Erythroblast (primary cell): ENCODE measurements at regions not wholly inside any gene's neighbourhood (a gene's known extent, or its start where the extent isn't known, plus 50 kb on each side); places are given as distances from the start of the nearest gene placed in this dataset.

Source experiments
- DNase-seq, 2 experiments: peaks; one replicate each; lab custom pipeline; 2025; lab: John Stamatoyannopoulos, UW
- GATA1 ChIP-seq: IDR thresholded peaks from 2 replicates; pipeline ENCODE4 v1.6.1; 2011; ENCODE audit warnings: low read depth, mild to moderate bottlenecking, control low read depth, low read length, moderate library complexity
- POLR2A ChIP-seq: IDR thresholded peaks from 2 replicates; pipeline ENCODE4 v1.6.1; 2011; ENCODE audit warnings: mild to moderate bottlenecking, low read length

DNA sequence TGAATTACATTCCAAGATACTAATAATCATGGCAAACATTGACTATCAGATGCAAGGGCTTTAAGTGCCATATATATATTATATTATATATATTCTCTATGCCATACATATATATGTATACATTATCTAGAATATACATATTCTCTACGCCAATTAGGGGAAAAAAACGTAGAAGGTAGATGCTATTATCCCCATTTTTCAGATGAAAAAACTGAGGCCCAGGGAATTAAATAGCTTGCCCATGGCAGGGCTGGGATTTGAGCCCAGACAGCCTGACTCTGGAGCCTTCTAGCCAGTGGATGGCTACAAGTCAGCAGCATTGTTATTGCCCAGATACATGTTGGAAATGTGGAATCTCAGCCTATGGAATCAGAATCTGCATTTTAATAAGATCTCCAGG, 116.0 kb upstream of the BTG1 start:
- TF ChIP-seq GATA1: no peak
- no peak for TF ChIP-seq POLR2A
- no peak for DNase-seq

DNA sequence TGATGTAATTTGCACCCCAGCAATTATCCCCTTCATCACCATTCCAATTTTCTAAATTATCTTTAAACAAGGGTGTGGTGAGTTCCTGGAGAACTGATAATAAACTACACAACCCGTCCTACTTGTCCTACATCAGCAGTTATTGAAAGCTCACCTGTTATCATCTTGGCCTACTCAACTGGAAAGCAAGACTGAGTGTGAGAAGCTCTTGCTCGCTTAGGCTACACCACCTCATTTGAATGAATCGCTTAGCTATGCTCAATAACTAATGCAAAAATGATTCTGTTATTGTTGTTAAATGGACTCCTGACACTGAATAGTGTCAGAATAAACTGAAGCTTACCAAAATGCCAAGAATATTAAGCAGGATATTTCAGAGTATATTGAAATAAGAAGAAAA, 115.4 kb upstream of the BTG1 start:
- TF ChIP-seq GATA1 (no peak), POLR2A (no peak)
- no peak for DNase-seq

DNA sequence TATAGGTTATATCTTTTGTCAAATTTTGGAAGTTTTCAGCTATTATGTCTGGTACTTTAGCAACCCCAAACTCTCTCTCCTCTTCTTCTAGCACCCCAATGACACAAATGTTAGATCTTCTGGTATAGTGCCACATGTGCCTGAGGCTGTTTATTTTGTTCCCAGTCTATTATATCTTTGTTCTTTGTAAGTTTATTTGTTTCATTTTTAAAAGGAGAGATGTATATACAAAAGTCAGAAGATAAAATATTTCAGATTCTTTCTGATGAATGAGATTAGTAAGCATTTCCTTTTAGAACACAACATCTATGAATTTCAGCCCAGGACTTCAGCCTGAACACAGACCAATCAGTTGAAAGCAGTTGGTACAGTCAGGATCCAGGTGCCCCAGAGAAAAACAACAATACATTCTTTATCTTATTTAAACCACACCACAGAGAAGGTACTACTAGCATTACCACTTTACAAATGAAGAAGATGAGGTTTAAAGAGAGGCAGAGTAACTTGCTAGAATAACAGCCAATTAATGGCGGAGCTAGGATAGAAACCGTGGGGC, 114.1 kb upstream of the BTG1 start:
- TF ChIP-seq GATA1: no peak
- TF ChIP-seq POLR2A: no peak
- DNase-seq: no peak

DNA sequence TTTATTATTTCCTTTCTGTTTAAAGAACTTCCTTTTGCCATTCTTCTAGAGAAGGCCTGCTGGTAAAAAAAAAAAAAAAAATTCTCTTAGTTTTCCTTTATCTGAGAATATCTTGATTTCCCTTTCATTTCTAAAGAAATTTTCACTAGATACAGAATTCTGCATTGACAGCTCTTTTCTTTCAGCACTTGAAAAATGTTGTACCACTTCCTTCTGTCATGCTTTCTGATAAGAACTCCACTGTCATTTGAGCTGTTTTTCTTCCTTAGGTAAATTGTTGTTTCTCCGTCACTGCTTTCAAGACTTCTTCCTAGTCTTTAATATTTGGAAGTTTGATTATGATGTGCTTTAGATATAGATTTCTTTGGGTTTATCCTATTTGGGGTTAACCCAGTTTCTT, 113.6 kb upstream of the BTG1 start:
- DNase-seq: no peak
- TF ChIP-seq POLR2A (no peak), GATA1 (no peak)

DNA sequence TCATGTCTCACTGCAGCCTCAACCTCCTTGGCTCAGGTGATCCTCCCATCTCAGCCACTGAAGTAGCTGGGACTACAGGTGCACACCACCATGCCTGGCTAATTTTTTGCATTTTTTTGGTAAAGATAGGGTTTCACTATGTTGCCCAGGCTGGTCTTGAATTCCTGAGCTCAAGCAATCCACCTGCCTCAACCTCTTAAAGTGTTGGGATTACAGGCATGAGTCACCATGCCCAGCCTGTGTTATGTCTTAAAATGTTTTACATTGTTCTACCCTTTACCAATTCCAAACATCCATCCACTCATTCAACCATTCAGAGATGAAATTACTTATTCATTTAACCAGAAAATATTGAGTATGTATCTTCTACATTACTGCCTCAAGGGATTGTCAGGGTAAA, 111.6 kb upstream of the BTG1 start:
- no peak for DNase-seq
- TF ChIP-seq POLR2A (no peak), GATA1 (no peak)

DNA sequence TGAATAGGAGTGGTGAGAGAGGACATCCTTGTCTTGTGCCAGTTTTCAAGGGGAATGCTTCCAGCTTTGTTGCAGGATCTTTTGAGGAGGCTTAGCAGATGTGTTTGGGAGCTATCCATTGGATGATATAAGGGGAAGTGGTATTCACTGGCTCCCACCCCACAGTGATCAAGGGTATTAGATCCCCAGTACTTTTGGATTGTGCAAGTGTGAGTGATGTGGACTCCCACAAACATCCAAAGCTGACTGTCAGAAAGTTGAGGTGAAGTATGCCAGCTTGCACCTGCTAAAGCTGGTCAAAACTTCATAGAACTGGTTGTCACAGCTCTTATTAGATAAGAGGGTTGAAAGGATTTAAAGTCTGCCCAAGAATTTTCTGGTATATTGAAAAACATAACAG, 110.1 kb upstream of the BTG1 start:
- no peak for TF ChIP-seq POLR2A
- no peak for TF ChIP-seq GATA1
- DNase-seq: no peak

DNA sequence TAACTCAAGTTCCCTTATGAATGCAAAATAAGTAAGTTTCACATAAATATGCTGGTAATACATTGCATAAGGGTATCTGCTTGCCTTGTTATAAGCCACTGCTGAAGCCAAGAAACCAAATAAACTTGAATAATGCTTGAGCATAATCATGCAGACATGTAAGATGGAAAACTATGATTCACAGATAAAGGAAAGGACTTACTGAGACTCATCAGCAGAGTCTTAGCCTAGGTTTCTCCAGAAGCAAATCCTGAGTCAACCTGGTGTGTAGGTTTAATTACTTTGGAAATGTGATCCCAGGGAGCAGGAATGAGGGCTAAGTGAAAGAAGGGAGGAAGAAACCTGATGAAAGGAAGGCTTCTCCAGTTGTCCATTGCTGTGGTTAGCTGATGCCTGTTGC, 107.7 kb upstream of the BTG1 start:
- no peak for DNase-seq
- TF ChIP-seq POLR2A (no peak), GATA1 (no peak)

DNA sequence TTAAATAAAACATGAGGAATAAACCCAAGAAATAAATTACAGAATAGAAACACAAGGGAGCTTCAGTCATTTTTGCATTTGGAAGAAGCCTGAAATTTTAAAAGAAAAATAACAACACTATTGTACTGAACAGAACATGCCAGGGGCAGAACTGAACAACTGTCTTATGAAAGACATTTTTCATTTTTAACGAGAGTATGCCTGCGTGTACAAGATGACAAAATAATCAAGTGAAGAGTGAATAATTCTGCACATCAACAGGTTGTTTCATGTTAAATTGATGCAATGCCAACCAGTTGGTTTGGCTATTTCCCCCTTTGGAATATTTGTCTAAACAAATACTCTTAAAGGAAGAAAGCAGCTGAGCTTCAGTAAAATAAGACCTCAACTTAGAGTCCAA, 103.3 kb upstream of the BTG1 start:
- no peak for DNase-seq
- TF ChIP-seq GATA1 (no peak), POLR2A (no peak)

DNA sequence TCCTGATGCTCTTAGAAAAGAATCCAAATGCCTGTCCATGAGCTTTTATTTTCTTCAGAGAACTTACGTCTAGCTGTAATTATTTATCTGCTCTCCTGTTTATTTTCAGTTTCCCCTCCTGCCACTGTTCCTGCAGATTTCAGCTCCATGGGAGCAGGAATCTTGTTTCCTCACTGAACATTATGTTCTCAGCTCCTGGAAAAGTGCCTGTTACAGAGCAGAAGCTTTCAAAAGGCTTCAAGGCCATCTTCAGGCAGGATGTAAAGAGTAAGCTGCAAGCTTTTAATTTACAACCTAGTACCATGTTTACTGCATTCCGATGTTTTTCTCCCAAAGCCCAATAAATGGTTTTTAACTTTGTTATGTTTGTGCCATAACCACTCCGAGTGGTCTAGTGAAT, 98.4 kb upstream of the BTG1 start:
- DNase-seq: no peak
- TF ChIP-seq GATA1: no peak
- TF ChIP-seq POLR2A: no peak

DNA sequence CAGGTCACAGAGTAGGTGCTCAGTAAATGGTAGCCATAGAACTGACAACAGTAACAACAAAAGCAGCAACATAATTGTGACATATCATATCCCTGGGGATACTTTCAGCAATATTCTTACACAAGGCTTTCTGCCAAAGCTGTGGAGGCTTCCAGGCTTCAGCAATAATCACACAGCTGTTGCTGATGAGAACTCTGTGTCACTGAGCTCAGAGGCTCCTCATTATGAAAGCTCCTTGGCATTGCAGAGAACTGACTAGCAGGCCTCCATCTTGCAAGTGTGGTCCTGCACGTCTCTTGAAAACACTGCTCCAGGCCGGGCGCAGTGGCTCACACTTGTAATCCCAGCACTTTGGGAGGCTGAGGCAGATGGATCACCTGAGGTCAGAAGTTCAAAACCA, 97.3 kb upstream of the BTG1 start:
- TF ChIP-seq POLR2A: no peak
- no peak for TF ChIP-seq GATA1
- DNase-seq: no peak

DNA sequence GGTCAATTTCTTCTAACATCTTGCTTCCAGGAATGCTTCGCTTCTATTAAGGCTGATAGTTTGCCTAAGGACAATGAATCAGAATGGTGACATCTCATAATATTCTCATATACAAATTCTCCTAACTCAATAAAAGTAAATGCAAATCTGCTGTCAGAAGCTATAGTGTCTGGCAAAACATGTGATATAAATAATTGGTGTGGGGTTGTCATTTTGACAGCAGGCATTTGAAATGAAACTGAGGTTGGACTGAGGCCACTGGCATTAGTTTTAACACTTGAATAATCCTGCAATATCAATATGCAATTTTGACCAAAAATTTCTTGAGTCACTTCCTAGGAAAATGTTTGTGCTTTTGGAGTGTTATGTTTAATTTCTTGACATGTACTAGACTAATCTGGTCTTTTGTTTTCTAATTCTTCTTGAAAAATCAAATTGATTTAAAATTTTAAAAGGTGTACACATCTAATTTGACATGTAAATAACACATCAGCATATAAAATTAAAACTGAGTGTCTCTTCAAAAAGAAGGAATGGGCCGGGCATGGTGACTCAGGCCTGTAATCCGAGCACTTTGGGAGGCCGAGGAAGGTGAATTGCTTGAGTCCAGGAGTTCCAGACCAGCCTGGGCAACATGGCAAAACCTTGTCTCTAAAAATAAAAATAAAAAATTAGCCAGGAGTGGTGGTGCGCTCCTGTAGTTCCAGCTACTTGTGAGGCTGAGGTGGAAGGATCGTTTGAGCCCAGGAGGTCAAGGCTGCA, 92.3 kb upstream of the BTG1 start:
- no peak for TF ChIP-seq GATA1
- no peak for TF ChIP-seq POLR2A

DNA sequence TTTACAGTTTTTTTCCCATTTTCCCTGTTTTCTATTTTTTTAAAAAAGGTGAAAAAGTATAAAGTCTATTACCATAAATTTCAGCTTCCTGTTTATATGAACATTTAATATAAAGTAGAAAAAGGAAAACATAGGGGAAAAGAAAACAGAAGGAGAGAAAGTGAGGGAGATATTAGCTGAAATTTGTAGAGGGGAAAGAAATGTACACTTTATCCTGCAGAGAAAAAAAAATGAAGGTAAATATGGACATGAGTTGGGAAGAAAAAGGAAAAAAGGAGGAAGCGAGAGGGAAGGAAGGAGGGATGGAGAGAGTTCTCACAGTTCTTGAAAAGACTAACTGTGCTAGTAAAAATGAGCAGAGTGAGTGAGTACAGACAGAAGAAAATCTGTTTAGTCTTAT, 91.6 kb upstream of the BTG1 start:
- TF ChIP-seq POLR2A (no peak), GATA1 (no peak)
- no peak for DNase-seq

More for the DNA sequence above, 92.3 kb upstream of the BTG1 start:
- no peak for DNase-seq

DNA sequence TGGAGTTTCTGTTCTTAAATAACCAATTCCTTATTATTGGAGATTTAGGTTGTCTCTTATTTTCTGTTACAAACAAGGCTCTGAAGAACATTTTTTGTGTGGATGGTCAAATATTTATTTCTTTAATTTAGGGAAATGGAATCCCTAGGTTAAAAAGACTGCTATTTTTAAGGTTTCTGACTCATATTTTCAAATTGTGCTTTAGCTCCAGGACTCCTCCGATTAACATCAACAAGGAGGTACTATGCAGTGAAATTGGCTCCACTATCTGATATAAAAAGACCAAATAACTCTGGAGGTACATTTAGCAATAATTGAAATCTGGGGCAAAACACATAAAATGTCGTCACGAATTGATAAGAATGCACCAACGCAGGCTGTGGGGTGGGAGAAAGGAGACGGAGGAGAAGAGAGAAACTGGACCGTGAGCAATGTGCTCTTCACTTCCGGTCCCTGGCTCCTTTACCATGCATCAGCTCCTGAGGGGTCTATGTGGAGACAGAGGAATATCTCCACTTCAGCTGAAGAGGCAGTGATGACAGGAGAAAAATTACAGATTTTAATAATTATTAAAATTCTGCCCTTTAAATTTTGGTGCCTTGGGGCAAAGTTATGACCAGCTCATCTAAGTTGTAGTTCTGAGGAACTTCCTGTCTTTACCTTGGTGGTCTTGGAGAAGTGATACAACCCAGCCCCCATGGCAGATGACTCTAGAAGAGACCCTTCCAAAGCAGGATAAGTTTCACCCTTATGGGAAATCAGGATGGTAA, 90.2 kb upstream of the BTG1 start:
- DNase-seq: no peak
- TF ChIP-seq GATA1 (no peak), POLR2A (no peak)

DNA sequence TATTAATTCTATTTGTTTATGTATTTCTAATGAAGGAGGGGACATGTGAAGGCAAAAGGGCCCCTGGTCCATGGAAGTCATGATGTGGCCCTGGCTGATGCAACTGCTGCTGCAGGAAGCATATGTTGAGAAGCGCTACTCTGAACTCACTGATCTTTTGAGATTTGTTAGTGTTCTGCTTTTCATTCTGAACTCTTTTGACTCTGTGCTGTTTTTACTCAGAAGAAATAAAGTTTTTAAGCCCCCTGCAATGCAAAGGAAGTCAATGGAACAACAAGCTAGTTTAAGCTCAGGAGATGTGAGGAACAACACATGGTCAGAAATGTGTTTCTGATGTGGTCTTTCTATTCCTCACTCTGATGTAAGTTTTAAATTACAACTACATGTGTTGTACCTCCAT, 88.9 kb upstream of the BTG1 start:
- no peak for DNase-seq
- no peak for TF ChIP-seq GATA1
- TF ChIP-seq POLR2A: no peak
